ENCODE measurements at regions not wholly inside any gene's neighbourhood (a gene's known extent, or its start where the extent isn't known, plus 50 kb on each side); places are given as distances from the start of the nearest gene placed in this dataset.

DNA sequence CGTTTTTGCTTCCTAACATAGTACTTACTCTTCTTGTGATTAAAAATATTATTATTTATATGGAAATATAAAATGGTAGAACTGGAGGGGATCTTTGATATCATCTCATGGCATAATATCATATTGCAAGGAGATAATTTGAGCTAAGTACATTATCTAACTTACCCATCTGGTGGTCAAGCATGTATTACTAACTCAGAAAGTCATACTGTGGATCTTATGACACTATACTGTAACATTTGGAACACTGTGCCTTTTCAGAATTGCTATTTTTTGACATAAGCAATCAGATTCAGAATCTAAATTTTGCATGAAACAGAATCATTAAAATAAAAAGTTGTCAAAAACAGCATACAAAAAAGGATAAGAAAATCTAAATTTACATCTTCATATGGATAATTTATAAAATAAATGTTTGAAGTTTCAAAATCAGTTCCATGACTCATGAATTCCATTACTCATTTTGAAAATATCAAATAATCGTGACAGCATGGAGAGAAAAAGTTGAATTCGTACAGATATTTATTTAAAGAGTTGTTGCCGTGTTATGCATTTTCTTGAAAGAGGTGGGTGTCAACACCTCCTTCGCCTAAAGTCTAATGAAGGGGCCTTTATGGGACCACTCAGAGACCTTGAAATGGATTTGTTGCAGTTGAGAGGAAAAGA, 928.1 kb downstream of the PDHA2 start:
- TF ChIP-seq POLR2A (IDR thresholded peaks at IDR 0.05): no peak
- TF ChIP-seq, protein P1, sequence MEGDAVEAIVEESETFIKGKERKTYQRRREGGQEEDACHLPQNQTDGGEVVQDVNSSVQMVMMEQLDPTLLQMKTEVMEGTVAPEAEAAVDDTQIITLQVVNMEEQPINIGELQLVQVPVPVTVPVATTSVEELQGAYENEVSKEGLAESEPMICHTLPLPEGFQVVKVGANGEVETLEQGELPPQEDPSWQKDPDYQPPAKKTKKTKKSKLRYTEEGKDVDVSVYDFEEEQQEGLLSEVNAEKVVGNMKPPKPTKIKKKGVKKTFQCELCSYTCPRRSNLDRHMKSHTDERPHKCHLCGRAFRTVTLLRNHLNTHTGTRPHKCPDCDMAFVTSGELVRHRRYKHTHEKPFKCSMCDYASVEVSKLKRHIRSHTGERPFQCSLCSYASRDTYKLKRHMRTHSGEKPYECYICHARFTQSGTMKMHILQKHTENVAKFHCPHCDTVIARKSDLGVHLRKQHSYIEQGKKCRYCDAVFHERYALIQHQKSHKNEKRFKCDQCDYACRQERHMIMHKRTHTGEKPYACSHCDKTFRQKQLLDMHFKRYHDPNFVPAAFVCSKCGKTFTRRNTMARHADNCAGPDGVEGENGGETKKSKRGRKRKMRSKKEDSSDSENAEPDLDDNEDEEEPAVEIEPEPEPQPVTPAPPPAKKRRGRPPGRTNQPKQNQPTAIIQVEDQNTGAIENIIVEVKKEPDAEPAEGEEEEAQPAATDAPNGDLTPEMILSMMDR (IDR thresholded peaks at IDR 0.05): no peak

Measured in transverse colon (tissue), 3 donors.